Transverse colon (tissue), 4 donors: ENCODE measurements at regions not wholly inside any gene's neighbourhood (a gene's known extent, or its start where the extent isn't known, plus 50 kb on each side); places are given as distances from the start of the nearest gene placed in this dataset.

ENCODE experiments used
- EP300 ChIP-seq: sonication (generic); formaldehyde crosslinking; IDR thresholded peaks from one replicate; pipeline ENCODE4 v1.6.1; 2017; ENCODE audit warnings: antibody characterized with exemption, low read depth
- POLR2A ChIP-seq: fragments of 450-650 bp; IDR thresholded peaks from one replicate; pipeline ENCODE4 v1.6.1; 2016; ENCODE audit warnings: antibody characterized with exemption, mild to moderate bottlenecking, moderate library complexity
- POLR2AphosphoS5 ChIP-seq, 3 donors: sonication (generic); formaldehyde crosslinking; IDR thresholded peaks; one replicate each; pipeline ENCODE4 v1.6.1; 2016; ENCODE audit warnings: antibody characterized with exemption in 3 of 3
- TF ChIP-seq, protein P1 (sequence below), 5 experiments: fragments of 200-600 bp in 3 of 5; fragments of 450-650 bp in 2 of 5; sonication (generic) in 3 of 5; IDR thresholded peaks; 1 replicate in 2 of 5; 2 replicates in 3 of 5; pipeline ENCODE4 v1.5.1; 2016 to 2017; ENCODE audit warnings: antibody characterized with exemption in 5 of 5, inconsistent platforms in 3 of 5, mild to moderate bottlenecking in 2 of 5, moderate library complexity in 1 of 5

DNA sequence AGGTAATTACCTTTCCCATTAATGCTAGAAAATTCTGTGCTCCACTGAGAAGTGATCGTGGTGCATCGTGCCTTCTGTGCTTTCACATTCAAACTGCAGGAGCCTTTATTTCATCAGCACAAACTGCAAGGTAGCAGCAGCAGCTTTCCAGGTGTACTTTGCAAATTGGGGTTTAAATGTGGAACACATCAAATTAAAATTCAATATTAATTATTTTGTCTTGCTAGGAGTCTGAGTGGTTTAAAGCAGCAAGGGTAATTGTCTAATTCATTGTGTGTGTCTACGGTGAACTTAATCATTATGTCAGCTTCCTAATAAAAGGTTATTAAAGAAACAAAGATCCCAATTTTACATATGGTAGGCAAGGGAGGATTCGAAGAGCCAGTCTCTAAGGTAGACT, 180.8 kb upstream of the ATP5MC3 start:
- no peak for TF ChIP-seq EP300
- TF ChIP-seq, protein P1, sequence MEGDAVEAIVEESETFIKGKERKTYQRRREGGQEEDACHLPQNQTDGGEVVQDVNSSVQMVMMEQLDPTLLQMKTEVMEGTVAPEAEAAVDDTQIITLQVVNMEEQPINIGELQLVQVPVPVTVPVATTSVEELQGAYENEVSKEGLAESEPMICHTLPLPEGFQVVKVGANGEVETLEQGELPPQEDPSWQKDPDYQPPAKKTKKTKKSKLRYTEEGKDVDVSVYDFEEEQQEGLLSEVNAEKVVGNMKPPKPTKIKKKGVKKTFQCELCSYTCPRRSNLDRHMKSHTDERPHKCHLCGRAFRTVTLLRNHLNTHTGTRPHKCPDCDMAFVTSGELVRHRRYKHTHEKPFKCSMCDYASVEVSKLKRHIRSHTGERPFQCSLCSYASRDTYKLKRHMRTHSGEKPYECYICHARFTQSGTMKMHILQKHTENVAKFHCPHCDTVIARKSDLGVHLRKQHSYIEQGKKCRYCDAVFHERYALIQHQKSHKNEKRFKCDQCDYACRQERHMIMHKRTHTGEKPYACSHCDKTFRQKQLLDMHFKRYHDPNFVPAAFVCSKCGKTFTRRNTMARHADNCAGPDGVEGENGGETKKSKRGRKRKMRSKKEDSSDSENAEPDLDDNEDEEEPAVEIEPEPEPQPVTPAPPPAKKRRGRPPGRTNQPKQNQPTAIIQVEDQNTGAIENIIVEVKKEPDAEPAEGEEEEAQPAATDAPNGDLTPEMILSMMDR (IDR thresholded peaks at IDR 0.05): no peak
- TF ChIP-seq POLR2AphosphoS5 (IDR thresholded peaks at IDR 0.05): no peak
- TF ChIP-seq POLR2A: no peak
